ENCODE measurements at regions not wholly inside any gene's neighbourhood (a gene's known extent, or its start where the extent isn't known, plus 50 kb on each side); places are given as distances from the start of the nearest gene placed in this dataset.

GRCh38 chr6:9482030-9482738 lies 932.7 kb downstream of the TFAP2A start:
- peak in 1 of 2 experiments; percentile 70; a peak in 2 of 4 replicates for TF ChIP-seq REST (IDR thresholded peaks at IDR 0.05; ENCODE audit: insufficient read depth in 1 of 2, low read depth in 2 of 2, low read length in 2 of 2)
- peak; percentile 44 for TF ChIP-seq FOXP2 (optimal IDR thresholded peaks at IDR 0.05; ENCODE audit: borderline replicate concordance, extremely low read depth, extremely low read length, insufficient read depth)
- TF ChIP-seq SIN3A (IDR thresholded peaks at IDR 0.05; ENCODE audit: borderline replicate concordance, insufficient read depth, low read length) = peak; percentile 73; the same call in 1 of the 2 replicates
- peak; percentile 45; the same call in 1 of the 2 replicates for TF ChIP-seq POLR2AphosphoS5 (IDR thresholded peaks at IDR 0.05; ENCODE audit: low read depth, low read length)
- peak; percentile 77; the same call in 1 of the 2 replicates for TF ChIP-seq TAF1 (IDR thresholded peaks at IDR 0.05; ENCODE audit: borderline replicate concordance, insufficient read depth, low read length)

Measured in PFSK-1 (cell line).